GM18907 (cell line): ENCODE measurements at regions not wholly inside any gene's neighbourhood (a gene's known extent, or its start where the extent isn't known, plus 50 kb on each side); places are given as distances from the start of the nearest gene placed in this dataset.
"Not testable (repeated sequence)": the region's sequence is repeated elsewhere in the genome, so short reads cannot be mapped to it uniquely, and the experiment has no call there.

Experiments
- ATAC-seq: cut with Tn5 transposase; IDR thresholded peaks from one replicate; pipeline ENCODE4 v1.9.1; 2021; ENCODE audit warnings: mild to moderate bottlenecking, moderate library complexity; ENCODE audit not compliant: unreplicated experiment

DNA sequence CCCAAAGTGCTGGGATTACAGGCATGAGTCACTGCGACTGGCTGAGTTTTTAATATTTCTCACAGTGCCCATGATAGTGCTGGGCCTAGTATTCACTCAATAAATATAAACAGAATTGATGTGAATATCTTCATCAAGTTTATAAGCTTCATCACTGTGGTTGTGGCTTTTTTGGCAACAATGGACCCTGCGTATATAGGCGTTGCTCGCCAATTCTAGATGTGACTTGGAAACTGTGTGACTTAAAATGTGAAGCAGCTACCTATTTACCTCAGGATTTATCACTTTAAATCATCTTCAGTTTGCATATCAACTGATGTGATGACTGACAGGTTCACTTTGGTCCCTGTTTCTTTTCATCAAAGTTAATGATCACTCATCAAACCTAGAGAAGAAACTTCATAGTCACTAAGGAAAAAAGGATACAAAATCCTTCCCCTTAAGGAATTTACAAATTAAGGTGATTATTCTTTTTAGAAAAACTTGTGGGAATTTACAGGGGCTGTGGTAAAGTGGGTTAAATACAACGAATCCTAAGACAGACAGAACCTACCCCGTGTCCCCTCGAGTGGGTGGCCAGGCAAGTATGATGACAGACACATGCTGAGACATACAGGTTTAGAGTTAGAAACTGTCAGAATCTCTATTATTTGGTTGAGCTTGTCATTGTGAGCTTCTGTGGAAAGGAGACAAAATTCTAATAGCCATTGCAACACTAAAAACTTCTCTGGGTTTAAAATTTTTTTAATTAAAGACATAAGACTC, 101.3 kb downstream of the AKAP11 start:
- no peak for ATAC-seq

DNA sequence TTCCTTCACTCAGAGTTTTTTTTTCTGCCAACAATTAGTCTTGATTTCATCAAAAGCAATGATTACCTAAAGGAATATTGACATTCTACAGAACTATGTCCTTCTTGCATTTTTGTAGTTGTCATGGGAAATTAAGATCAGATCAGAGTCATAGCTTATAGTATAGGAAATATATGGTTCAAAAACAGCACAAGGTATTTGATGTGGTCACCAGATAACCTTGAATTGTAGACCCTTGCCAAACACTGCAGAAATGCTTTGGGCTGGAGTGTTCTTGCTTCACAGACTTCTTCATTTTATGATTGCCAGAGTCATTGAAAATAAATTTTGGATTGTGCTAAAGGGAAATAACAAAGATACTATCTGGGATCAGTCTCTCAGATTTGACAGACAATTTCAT, 103.7 kb downstream of the AKAP11 start:
- no peak for ATAC-seq

DNA sequence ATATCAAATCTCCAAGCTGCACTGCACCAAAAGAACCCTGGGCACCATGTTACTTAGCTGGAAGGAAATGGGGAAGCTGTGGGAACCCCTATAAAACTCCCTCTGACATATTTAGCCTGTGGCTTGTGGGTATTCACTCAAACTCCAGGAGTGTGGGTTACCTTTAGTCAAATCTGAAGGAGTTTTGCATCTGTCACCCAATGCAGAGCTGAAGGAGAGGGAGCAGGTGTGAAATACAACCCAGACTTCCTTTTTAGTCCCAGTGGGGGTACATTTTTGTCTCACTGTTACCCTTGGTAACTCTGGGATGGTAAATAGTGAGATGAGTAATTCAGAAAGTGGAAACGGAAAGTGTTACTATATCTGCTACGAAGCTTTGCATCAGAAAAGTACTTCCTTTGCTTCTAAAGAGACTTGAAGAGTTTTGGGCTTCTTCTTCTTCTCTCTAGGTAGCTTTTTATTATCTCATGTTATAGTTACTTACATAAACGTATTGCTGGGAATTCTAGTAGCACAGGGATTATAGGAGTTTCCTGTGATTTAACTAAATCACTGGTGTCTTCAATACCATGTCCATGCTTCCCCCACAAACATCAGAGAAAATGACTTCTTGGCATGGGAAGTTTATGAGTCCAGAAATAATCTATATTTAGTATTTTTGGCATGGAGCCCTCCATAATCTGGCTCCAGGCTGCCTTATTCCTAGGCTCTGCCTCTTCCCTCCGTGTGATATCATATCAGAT, 105.9 kb downstream of the AKAP11 start:
- ATAC-seq, result peak; percentile 83

DNA sequence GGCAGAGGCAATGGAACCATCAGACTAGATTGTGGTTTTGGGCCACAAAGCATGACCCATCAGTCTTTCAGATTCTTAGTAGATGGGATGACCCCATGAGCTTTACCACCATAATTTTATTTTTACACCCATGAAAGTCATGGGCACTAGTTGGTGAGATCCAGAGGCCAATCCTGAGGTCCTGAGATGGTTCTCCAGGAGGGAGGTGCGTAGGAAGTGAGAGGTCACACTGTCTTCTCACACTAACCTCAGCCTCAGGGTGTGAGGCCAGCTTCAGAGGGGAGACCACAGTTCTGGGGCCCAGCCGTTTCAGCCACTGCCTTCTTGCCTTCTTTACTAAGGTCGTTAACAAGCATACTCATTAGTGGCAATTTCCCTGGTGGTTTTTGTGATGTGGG, 106.4 kb downstream of the AKAP11 start:
- ATAC-seq, result peak; percentile 44

DNA sequence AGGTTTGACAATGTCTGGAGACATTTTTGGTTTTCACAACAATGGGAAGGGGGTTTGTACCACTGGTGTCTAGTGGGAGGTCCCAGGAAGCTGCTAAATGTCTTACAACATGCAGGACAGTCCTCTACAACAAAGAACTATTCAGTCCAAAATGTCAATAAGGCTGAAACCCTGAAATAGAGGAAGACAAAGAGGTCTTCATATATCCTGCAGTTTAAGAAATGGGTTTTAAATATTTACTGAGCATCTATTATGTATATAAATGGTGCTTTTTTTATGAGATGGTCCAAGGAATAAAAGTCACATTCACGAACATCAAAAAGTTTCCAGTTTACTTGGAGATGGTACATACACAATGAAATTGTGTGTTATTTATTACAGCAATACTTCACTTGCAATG, 107.3 kb downstream of the AKAP11 start:
- ATAC-seq, result no peak

DNA sequence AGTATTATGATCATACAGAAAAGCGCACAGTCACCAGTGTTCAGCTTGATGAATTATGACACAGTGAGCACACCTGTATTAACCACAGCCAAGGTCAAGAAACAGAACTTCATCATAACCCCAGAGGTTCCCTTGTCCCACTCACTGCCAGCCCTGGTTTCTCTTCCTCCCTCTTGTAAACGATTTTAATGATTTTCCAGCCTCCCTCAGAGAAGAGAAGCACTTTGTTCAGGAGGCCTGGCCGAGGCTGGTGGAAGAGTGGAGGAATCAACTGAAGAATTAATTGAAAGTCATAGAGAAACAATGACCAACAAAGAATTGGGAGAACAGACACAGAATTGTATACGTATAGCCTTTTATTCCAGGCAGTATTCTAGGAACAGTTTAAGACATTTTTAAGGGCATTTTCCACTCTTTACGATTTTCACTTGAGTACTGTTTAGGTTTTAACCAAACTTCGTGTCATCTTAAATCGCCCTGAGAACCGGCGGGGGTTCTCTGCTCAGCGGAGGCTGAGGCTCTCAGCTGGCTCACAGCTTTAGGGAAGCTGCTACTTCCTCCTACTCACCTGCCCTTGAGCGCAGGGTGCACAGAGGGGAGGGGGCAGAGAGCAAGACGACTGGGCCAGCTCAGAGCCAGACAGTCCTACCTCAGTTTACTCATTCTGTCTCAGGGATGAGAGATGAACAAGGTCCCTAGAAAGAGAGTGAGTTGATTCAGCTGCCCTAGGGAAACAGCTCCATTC, 108.6 kb downstream of the AKAP11 start:
- ATAC-seq, result peak; percentile 50

DNA sequence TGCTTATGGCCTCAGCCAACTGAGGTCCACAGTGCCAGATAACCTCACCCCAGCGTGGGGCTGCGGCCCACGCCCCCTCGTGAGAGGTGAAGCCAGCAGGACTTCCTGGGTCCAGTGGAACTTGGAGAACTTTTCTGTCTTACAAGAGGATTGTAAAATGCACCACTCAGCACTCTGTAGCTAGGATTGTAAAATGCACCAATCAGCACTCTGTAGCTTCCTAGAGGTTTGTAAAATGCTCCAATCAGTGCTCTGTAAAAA, 109.1 kb downstream of the AKAP11 start:
- no peak for ATAC-seq

DNA sequence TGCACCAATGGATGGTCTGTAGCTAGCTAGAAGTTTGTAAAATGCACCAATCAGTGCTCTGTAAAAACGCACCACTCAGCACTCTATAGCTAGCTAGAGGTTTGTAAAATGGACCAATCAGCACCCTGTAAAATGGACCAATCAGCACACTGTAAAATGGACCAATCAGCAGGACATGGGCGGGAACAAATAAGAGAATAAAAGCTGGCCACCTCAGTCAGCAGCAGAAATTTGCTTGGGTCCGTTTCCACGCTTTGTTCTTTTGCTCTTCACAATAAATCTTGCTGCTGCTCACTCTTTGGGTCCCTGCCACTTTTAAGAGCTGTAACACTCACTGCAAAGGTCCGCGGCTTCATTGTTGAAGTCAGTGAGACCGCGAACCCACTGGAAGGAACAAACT, 109.5 kb downstream of the AKAP11 start:
- ATAC-seq, result not testable (repeated sequence)

DNA sequence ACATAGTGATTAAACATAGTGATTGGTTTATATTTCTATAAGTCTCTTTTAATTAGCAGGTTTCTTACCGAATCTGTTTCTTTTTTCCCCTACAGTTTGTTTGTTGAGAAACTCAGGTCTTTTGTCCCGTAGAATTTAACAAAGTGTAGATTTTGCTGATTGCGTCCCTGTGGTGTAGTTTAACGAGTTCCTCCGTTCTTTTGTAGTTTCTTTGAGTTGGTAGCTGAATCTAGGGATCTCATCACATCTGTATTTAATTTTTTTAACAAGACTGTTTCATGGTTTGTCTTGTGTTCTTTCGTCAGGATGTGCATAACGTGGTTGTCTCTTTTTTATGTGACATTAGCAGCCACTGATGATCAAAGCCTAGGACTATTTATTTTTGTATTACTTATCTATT, 111.1 kb downstream of the AKAP11 start:
- no peak for ATAC-seq

DNA sequence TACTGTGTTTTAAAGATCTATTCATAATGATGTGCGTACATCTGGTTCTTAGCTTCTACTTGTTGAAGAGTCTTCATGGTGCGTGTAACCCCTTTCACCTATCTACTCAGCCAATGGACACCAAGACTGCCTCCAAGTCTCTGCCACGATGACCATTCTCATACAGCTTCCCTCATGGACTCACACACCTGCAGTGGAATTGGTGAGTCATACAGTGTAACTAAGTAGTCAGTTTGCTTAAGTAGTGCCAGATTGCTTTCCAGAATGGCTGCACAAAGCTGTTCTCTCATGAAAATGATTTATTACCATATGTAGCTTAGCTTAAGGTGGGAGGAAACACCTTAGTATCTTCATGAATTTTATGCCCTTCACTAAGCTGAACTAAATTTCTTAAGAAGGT, 112.3 kb downstream of the AKAP11 start:
- ATAC-seq, result no peak

DNA sequence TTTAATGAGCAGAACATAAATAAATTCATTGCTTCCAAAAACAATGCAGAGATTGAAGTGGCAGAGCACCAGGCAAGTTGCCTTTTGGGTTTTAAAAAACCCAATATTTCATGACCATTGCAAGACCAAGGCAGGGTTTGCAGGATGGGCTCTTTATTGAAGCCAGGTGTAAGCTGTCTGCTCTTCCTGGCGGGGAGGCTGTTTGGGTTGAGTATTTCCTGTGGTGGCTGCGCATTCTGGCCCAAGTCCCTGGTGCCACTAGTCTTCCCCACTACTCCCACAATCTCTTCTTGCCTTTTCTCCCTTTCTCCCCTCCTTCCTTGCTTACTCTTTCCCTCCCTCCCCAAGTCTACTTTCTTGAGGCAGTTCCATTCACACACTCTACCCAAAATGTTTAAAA, 116.4 kb downstream of the AKAP11 start:
- ATAC-seq, result no peak

DNA sequence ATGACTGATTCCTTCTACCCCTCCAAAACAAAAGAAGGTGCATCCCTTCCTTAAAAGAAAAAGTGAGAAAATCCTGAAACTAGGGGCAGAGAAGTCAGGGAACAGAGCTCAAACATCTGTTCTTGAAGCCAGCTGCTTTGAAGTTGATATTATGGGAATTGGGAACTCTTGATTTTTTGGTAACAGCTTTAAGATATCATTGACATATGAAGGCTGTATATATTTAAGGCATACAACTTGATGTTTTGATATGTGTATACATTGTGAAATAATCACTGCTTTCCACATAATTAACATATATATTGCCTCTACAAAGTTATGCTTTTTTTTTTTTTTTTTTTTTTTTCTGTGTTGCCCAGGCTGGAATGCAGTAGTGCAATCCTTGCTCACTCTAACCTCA, 117.1 kb downstream of the AKAP11 start:
- ATAC-seq, result no peak

DNA sequence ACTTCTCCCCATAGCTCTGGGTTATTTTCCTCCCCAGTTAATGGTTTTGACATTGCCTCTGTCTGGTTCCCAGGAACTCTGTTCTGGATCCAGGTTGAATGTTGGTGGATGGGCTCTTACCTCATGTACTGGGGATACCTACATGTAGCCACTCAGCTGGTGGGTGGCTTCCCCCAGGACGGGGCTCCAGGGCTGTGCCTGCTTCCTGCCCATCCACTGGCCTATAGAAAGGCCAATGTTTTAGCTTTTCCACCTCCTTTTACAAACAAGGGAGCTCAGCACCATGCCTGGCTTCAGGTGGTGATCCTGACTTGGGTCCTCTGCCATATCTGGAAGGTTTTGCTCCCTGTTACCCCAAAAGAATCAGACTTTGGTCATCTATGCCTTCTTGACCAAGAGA, 120.2 kb downstream of the AKAP11 start:
- no peak for ATAC-seq

DNA sequence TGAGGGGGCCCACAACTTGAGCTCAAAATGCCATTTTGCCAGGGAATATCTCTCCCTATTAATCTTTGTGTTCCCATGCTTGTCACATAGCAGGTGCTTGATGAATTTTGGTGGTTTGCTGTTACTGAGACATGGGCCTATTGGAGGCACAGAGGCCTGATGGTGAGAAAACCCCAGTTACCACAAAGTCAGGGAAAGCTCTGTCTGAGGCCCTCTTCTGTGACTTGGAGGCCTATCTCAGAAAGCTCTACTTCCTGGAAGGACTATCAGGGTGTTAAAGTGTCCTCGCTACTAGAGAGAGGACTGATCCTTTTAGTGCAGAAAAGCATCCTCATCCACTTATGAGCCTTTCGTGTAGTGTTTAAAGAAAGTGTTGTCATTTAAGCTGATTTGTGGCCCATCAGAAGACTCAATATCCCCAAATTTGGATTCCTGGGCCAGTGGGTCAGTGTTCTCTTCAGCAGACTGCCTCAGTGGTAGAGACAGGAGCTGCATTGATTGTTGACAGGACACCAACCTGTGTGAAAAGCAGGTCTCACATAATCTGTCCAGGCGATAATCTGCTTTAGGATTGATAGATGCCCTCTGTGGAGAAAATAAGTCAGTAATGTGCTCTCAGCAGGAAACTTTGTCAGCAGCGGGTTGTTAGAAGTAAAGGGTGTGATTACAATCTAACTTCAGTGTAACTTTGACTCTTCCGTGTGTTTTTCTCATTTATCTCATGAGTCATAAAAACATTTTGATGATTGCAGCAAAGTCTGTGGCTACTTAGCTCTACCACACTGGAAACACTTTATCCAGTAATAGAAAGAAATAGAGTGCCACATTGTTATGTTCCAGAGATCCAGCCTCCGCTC, 121.0 kb downstream of the AKAP11 start:
- no peak for ATAC-seq

DNA sequence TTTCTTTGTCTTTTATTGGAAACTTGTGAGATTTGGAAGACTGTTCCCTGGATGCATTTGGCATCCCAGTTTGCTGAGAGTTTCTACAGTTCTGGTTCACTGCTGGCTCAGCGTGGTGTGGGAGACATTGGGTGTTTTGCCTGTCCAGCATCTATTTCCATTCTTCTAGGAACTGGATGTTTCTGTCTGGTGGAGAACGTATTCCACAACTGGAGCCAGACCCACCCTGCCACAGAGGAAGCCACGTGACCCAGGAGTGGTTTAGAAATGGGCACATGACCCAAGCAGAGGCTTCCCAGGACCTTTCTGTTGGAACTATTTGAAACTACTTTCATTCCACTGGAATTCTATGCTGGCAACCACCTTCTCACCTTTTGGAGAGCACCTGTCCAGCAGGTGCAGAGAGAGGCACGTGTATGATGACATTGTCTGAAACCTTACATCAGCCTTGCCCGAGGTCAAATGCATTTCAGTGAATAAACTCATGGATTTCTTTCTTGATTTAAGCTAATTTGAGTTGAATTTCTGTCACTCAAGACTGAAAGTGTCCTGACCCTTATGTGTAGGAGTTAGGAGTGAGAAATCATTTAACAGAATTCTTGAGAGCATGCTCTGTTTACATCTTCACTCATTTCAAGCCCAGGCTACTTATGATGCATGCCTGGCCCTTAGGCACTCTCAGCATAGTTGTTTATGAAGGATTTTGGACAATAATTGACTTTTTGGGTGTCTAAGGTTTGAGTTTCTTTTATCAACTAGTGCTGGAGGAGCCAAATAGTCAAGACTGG, 121.8 kb downstream of the AKAP11 start:
- peak; percentile 41 for ATAC-seq

DNA sequence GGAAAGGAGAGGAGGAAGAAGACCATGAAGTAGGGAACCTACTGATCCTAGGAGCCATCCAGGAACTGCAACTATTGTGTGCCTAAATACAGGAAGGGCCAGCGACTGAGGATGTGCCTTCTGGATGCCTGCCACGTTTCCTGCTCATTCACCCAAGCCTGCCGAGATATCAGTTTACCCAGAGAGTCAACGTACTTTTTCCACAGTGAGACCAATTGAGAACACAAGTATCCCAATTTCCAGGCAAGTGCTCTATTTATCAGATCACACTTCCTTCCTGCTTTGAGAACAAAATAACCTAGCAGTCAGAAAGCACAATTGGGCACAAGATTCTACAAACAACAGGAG, 122.4 kb downstream of the AKAP11 start:
- ATAC-seq, result no peak

DNA sequence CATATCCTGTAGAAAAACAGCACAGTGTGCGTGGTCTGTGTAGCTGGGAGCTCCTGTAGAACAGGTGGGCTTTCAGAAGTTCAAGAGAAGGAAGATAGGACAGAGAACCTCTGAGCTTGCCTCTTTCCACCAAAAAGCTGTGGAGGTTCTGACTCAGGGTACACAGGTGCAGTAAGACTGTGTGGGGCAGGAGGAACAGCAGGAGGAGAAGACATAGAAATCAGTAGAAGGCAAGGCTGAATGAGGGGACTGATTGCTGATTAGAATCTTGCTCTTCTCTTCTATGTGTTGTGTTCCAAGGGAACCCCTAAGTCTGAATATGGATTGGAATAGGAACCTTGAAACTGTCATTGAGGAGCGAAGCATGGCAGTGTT, 122.7 kb downstream of the AKAP11 start:
- no peak for ATAC-seq

DNA sequence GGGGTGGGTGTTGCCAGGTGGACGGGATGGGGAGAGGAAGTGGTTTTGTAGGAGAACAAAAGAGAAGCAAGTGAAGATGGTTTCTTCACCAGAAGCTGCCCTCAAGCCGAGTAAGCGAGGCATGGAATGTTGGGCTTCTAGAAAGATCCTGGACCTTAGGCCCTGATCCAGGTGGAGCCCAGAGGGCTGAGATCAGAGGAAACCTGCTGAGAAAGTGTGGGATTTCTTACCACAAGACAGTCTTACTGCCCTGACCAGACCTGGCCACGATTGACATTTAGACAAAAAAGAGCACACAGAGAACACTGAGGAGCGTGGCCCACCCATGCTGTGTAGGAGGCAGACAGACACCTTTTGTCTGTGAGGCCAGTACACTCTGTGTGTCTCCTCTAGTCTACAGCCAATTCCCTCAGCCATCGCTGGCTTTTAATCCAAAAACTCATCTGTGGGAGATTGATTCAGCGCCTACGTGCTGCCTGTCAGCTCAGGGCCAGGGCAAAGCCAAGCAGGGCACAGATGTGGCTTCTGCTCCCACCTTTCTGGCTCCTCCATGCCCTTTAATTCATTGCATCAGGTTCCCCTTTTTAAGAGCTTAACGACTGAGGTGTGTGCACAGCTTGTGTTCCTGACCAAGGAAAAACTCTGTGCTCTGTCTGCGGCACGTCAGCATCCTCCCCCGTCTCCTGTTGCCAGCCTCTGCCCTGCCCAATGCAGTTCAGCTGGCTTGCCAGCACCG, 123.3 kb downstream of the AKAP11 start:
- ATAC-seq, result no peak

DNA sequence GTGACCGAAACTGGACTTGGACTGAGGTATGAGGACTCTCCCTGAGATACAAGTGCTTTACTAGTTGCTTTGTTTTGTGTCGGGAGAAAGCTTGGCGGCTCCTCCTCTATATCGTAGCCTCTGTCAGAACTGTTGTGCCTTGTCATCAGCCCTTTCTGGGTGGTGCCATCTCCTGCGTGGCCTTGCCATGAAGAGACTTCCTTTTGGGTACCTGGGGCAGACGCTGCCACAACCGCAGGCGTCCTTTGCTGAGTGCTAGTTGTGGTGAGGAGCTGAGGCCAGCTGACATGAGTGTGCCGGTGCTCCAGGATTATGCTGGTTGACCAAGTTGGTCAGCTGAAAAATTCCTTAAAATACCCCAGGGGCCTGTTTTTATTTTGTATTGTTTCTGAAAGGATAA, 124.5 kb downstream of the AKAP11 start:
- ATAC-seq, result no peak
